ENCODE measurements at regions not wholly inside any gene's neighbourhood (a gene's known extent, or its start where the extent isn't known, plus 50 kb on each side); places are given as distances from the start of the nearest gene placed in this dataset.
"Not testable (repeated sequence)": the region's sequence is repeated elsewhere in the genome, so short reads cannot be mapped to it uniquely, and the experiment has no call there.

GRCh38 chr15:47027322-47027946 lies 689.9 kb upstream of the SEMA6D start:
- DNase-seq: peak; percentile 59

GRCh38 chr15:47035475-47036406 lies 681.6 kb upstream of the SEMA6D start:
- DNase-seq: no peak

GRCh38 chr15:47037003-47037402 lies 680.3 kb upstream of the SEMA6D start:
- DNase-seq: no peak

- no peak for DNase-seq
These were observed 678.1 kb upstream of the SEMA6D start for GRCh38 chr15:47039225-47039624.

GRCh38 chr15:47041301-47041700 lies 676.0 kb upstream of the SEMA6D start:
- no peak for DNase-seq

GRCh38 chr15:47047981-47048380 lies 669.3 kb upstream of the SEMA6D start:
- not testable (repeated sequence) for DNase-seq

- no peak for DNase-seq
These were observed 650.9 kb upstream of the SEMA6D start for GRCh38 chr15:47066392-47066791.

- not testable (repeated sequence) for DNase-seq
These were observed 639.5 kb upstream of the SEMA6D start for GRCh38 chr15:47077846-47078245.

- no peak for DNase-seq
These were observed 621.5 kb upstream of the SEMA6D start for GRCh38 chr15:47095833-47096232.

- not testable (repeated sequence) for DNase-seq
These were observed 618.8 kb upstream of the SEMA6D start for GRCh38 chr15:47098526-47098925.

- not testable (repeated sequence) for DNase-seq
These were observed 617.5 kb upstream of the SEMA6D start for GRCh38 chr15:47099801-47100200.

- DNase-seq: not testable (repeated sequence)
These were observed 608.5 kb upstream of the SEMA6D start for GRCh38 chr15:47108800-47109199.

GRCh38 chr15:47116698-47117097 lies 600.6 kb upstream of the SEMA6D start:
- no peak for DNase-seq

- DNase-seq: no peak
These were observed 598.0 kb upstream of the SEMA6D start for GRCh38 chr15:47119349-47119748.

GRCh38 chr15:47124430-47125102 lies 592.7 kb upstream of the SEMA6D start:
- no peak for DNase-seq

- no peak for DNase-seq
These were observed 588.3 kb upstream of the SEMA6D start for GRCh38 chr15:47129033-47129432.

- not testable (repeated sequence) for DNase-seq
These were observed 585.9 kb upstream of the SEMA6D start for GRCh38 chr15:47131450-47131849.

GRCh38 chr15:47135267-47135666 lies 582.0 kb upstream of the SEMA6D start:
- DNase-seq: no peak

GRCh38 chr15:47136236-47136635 lies 581.1 kb upstream of the SEMA6D start:
- DNase-seq: no peak

GRCh38 chr15:47139965-47140364 lies 577.3 kb upstream of the SEMA6D start:
- no peak for DNase-seq

- no peak for DNase-seq
These were observed 559.5 kb upstream of the SEMA6D start for GRCh38 chr15:47157827-47158226.

GRCh38 chr15:47158573-47158972 lies 558.7 kb upstream of the SEMA6D start:
- DNase-seq: no peak

GRCh38 chr15:47177177-47177576 lies 540.1 kb upstream of the SEMA6D start:
- DNase-seq: no peak

GRCh38 chr15:47179988-47180387 lies 537.3 kb upstream of the SEMA6D start:
- DNase-seq: no peak
